ENCODE measurements at regions not wholly inside any gene's neighbourhood (a gene's known extent, or its start where the extent isn't known, plus 50 kb on each side); places are given as distances from the start of the nearest gene placed in this dataset.

DNA sequence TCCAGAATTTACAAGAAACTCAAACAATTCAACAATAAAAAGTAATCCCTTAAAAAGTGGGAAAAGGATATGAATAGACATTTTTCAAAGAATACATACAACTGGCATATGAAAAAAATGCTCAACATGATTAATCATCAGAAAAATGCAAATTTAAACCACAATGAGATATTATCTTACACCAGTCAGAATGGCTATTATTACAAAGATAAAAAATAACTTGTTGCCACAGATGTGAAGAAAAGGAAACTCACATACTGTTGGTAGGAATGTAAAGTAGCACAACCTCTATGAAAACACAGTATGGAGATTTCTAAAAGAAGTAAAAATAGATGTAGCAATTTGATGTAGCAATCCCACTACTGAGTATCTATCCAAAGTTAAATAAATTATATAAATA lies 65.1 kb upstream of the DIAPH2 start:
- SMC1A ChIA-PET (ENCODE audit: uncharacterized antibody, unreplicated experiment): no interaction called here
- in situ Hi-C loops (cut with MboI) (no loop called here), intact Hi-C loops (cut with micrococcal nuclease; ENCODE audit: unreplicated experiment) (no loop called here)
- H3K4me3 ChIP-seq: no peak overlapping the region
- H3K9me3 ChIP-seq (replicated peaks; ENCODE audit: control insufficient read depth, insufficient read depth, low read length): no peaks in the 10 kb centered on the region
- H3K9ac ChIP-seq (ENCODE audit: control insufficient read depth, insufficient read depth, low read length): no peak overlapping the region
- POLR2A ChIA-PET: no interaction called here
- H3K4me1 ChIP-seq (ENCODE audit: control insufficient read depth, insufficient read depth, low read length): no peaks in the 10 kb centered on the region
- DNase-seq (ENCODE audit: low read depth, low spot score) (no peak), ATAC-seq (no peak), FAIRE-seq (no peak)
- H2AFZ ChIP-seq (ENCODE audit: control insufficient read depth, low read depth, low read length): no peak overlapping the region
- H3K27me3 ChIP-seq (replicated peaks in 1 of 2; ENCODE audit: control insufficient read depth in 2 of 2, insufficient read depth in 2 of 2, low read length in 1 of 2): no peaks in the 10 kb centered on the region
- RAD21 ChIA-PET (ENCODE audit: unreplicated experiment): no interaction called here
- BruUV-seq (replicated peaks): no TSS peak
- no peak overlapping the region for H3K4me2 ChIP-seq (ENCODE audit: control insufficient read depth, insufficient read depth)
- H3K36me3 ChIP-seq (ENCODE audit: control insufficient read depth in 2 of 2, insufficient read depth in 2 of 2, low read length in 1 of 2): no peaks in the 10 kb centered on the region
- no peaks in the 10 kb centered on the region for H3K79me2 ChIP-seq (ENCODE audit: control insufficient read depth, insufficient read depth, low read length)
- H3K27ac ChIP-seq (ENCODE audit: control insufficient read depth, insufficient read depth): no peak overlapping the region
- TF ChIP-seq BRCA1 (IDR thresholded peaks at IDR 0.05; ENCODE audit: low read depth, low read length) (no peak), STAT3 (IDR thresholded peaks at IDR 0.05; ENCODE audit: low read depth, low read length) (no peak), JUNB (IDR thresholded peaks at IDR 0.05) (no peak), NR2C2 (IDR thresholded peaks at IDR 0.05; ENCODE audit: borderline replicate concordance, control insufficient read depth, insufficient read length, low read depth) (no peak), PAX8 (IDR thresholded peaks at IDR 0.05) (no peak), CBFB (IDR thresholded peaks at IDR 0.05; ENCODE audit: low read depth) (no peak), FOXM1 (IDR thresholded peaks at IDR 0.05; ENCODE audit: low read depth, low read length) (no peak), CBX5 (IDR thresholded peaks at IDR 0.05; ENCODE audit: low read depth) (no peak)
- TF ChIP-seq, protein P1, sequence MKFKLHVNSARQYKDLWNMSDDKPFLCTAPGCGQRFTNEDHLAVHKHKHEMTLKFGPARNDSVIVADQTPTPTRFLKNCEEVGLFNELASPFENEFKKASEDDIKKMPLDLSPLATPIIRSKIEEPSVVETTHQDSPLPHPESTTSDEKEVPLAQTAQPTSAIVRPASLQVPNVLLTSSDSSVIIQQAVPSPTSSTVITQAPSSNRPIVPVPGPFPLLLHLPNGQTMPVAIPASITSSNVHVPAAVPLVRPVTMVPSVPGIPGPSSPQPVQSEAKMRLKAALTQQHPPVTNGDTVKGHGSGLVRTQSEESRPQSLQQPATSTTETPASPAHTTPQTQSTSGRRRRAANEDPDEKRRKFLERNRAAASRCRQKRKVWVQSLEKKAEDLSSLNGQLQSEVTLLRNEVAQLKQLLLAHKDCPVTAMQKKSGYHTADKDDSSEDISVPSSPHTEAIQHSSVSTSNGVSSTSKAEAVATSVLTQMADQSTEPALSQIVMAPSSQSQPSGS (IDR thresholded peaks at IDR 0.05; ENCODE audit: low read length): no peak
- H4K20me1 ChIP-seq (ENCODE audit: control insufficient read depth, insufficient read depth): no peaks in the 10 kb centered on the region
- CTCF ChIA-PET: no interaction called here

DNA sequence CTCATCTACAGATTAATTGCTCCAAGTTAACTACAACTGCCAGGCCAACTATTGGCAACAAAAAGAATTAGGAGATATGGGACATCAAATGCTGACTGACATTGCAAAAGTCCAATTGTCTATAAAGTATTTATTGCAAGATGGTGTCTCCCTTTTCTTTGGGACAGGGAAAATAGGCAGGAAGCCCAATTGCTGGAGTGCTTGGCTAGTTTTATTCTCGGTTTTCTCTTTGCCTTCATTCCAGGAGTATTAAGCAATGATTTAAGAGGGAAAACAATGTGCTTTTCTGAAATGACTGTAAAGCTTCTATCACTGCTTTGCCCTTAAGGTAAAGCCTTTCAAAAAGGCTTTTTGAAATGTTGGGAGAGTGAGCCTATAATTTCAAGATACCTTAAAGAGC lies 62.8 kb upstream of the DIAPH2 start:
- H3K36me3 ChIP-seq (ENCODE audit: control insufficient read depth in 2 of 2, insufficient read depth in 2 of 2, low read length in 1 of 2): no peaks in the 10 kb centered on the region
- in situ Hi-C loops (cut with MboI) (no loop called here), intact Hi-C loops (cut with micrococcal nuclease; ENCODE audit: unreplicated experiment) (no loop called here)
- H3K4me2 ChIP-seq (ENCODE audit: control insufficient read depth, insufficient read depth): no peak overlapping the region
- no peaks in the 10 kb centered on the region for H3K27me3 ChIP-seq (replicated peaks in 1 of 2; ENCODE audit: control insufficient read depth in 2 of 2, insufficient read depth in 2 of 2, low read length in 1 of 2)
- FAIRE-seq (no peak), DNase-seq (ENCODE audit: low read depth, low spot score) (no peak), ATAC-seq (no peak)
- H3K4me1 ChIP-seq (ENCODE audit: control insufficient read depth, insufficient read depth, low read length): no peaks in the 10 kb centered on the region
- H3K4me3 ChIP-seq: no peak overlapping the region
- TF ChIP-seq, protein P2, sequence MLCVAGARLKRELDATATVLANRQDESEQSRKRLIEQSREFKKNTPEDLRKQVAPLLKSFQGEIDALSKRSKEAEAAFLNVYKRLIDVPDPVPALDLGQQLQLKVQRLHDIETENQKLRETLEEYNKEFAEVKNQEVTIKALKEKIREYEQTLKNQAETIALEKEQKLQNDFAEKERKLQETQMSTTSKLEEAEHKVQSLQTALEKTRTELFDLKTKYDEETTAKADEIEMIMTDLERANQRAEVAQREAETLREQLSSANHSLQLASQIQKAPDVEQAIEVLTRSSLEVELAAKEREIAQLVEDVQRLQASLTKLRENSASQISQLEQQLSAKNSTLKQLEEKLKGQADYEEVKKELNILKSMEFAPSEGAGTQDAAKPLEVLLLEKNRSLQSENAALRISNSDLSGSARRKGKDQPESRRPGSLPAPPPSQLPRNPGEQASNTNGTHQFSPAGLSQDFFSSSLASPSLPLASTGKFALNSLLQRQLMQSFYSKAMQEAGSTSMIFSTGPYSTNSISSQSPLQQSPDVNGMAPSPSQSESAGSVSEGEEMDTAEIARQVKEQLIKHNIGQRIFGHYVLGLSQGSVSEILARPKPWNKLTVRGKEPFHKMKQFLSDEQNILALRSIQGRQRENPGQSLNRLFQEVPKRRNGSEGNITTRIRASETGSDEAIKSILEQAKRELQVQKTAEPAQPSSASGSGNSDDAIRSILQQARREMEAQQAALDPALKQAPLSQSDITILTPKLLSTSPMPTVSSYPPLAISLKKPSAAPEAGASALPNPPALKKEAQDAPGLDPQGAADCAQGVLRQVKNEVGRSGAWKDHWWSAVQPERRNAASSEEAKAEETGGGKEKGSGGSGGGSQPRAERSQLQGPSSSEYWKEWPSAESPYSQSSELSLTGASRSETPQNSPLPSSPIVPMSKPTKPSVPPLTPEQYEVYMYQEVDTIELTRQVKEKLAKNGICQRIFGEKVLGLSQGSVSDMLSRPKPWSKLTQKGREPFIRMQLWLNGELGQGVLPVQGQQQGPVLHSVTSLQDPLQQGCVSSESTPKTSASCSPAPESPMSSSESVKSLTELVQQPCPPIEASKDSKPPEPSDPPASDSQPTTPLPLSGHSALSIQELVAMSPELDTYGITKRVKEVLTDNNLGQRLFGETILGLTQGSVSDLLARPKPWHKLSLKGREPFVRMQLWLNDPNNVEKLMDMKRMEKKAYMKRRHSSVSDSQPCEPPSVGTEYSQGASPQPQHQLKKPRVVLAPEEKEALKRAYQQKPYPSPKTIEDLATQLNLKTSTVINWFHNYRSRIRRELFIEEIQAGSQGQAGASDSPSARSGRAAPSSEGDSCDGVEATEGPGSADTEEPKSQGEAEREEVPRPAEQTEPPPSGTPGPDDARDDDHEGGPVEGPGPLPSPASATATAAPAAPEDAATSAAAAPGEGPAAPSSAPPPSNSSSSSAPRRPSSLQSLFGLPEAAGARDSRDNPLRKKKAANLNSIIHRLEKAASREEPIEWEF (IDR thresholded peaks at IDR 0.05; ENCODE audit: insufficient replicate concordance, low read depth, low read length): no peak
- TF ChIP-seq IRF4 (IDR thresholded peaks at IDR 0.05; ENCODE audit: low read depth, low read length) (no peak), MTA3 (IDR thresholded peaks at IDR 0.05; ENCODE audit: borderline replicate concordance, low read length) (no peak), SMAD5 (IDR thresholded peaks at IDR 0.05; ENCODE audit: low read depth) (no peak), EGR1 (IDR thresholded peaks at IDR 0.05; ENCODE audit: borderline replicate concordance in 1 of 2, low read depth in 2 of 2, low read length in 2 of 2) (no peak)
- ChIA-PET SMC1A (ENCODE audit: uncharacterized antibody, unreplicated experiment) (interaction anchor here (0.8 kb wide), 1 partner anchor 61 kb away, joined by 3 read pairs; no protein-coding TSS in a partner anchor), CTCF (no interaction called here), POLR2A (no interaction called here), RAD21 (ENCODE audit: unreplicated experiment) (no interaction called here)
- no peaks in the 10 kb centered on the region for H4K20me1 ChIP-seq (ENCODE audit: control insufficient read depth, insufficient read depth)
- H3K9ac ChIP-seq (ENCODE audit: control insufficient read depth, insufficient read depth, low read length): no peak overlapping the region
- WGBS (ENCODE audit: insufficient coverage, insufficient replicate concordance, low lambda C conversion rate, missing lambda C conversion rate): 0% methylated on average over 1 of the region's 1 CpG
- H2AFZ ChIP-seq (ENCODE audit: control insufficient read depth, low read depth, low read length): no peak overlapping the region
- H3K9me3 ChIP-seq (replicated peaks; ENCODE audit: control insufficient read depth, insufficient read depth, low read length): no peaks in the 10 kb centered on the region
- BruUV-seq (replicated peaks): no TSS peak
- no peaks in the 10 kb centered on the region for H3K79me2 ChIP-seq (ENCODE audit: control insufficient read depth, insufficient read depth, low read length)
- H3K27ac ChIP-seq (ENCODE audit: control insufficient read depth, insufficient read depth): no peak overlapping the region

Data from GM12878 (cell line).